PC-3 (cell line): ENCODE measurements at regions not wholly inside any gene's neighbourhood (a gene's known extent, or its start where the extent isn't known, plus 50 kb on each side); places are given as distances from the start of the nearest gene placed in this dataset.

ENCODE experiments used
- CTCF ChIP-seq: fragments of 300-600 bp; sonication (generic); conservative IDR thresholded peaks from 2 replicates; pipeline ENCODE4 v1.5.1; 2017; ENCODE audit warnings: antibody characterized with exemption, low read depth, mild to moderate bottlenecking, low read length
- EZH2 ChIP-seq: fragments of 300-600 bp; sonication (generic); IDR thresholded peaks from one replicate; pipeline ENCODE4 v1.6.1; 2017; ENCODE audit warnings: antibody characterized with exemption, mild to moderate bottlenecking, low read length; ENCODE audit not compliant: unreplicated experiment
- EZH2phosphoT487 ChIP-seq: fragments of 300-600 bp; sonication (generic); IDR thresholded peaks from 2 replicates; pipeline ENCODE4 v1.6.1; 2018; ENCODE audit warnings: mild to moderate bottlenecking, antibody characterized with exemption, low read length, borderline replicate concordance

GRCh38 chr21:20800106-20800505 lies 198.1 kb upstream of the NCAM2 start:
- TF ChIP-seq CTCF (no peak), EZH2 (no peak), EZH2phosphoT487 (no peak)
